Colonic mucosa (tissue), 4 donors: ENCODE measurements at regions not wholly inside any gene's neighbourhood (a gene's known extent, or its start where the extent isn't known, plus 50 kb on each side); places are given as distances from the start of the nearest gene placed in this dataset.

Experiments used
- DNase-seq: peaks from one replicate; pipeline ENCODE4 v3.0.0-alpha.2; 2020
- H3K27ac ChIP-seq: fragments of 200-600 bp; one replicate; pipeline ENCODE4 v1.8.0; 2021
- H3K27me3 ChIP-seq: fragments of 200-600 bp; one replicate; pipeline ENCODE4 v1.8.0; 2021
- H3K36me3 ChIP-seq: fragments of 200-600 bp; one replicate; pipeline ENCODE4 v1.8.0; 2021
- H3K4me1 ChIP-seq: fragments of 200-600 bp; one replicate; pipeline ENCODE4 v1.8.0; 2021; ENCODE audit warnings: mild to moderate bottlenecking
- H3K4me3 ChIP-seq: fragments of 200-600 bp; one replicate; pipeline ENCODE4 v1.8.0; 2021
- H3K9ac ChIP-seq, 2 donors: one replicate each; pipeline ENCODE4 v1.7.0; 2013; ENCODE audit warnings: control low read depth in 2 of 2, low read depth in 2 of 2, low read length in 2 of 2
- H3K9me3 ChIP-seq: fragments of 200-600 bp; one replicate; pipeline ENCODE4 v1.8.0; 2021
- intact Hi-C: fragments of 100-400 bp; cut with DNase I; formaldehyde crosslinking; loops from one replicate; pipeline ENCODE4 v1.14.1; 2022
- TF ChIP-seq, protein P1 (sequence below): fragments of 200-600 bp; IDR thresholded peaks from one replicate; pipeline ENCODE4 v1.8.0; 2022; ENCODE audit warnings: antibody characterized with exemption, mild to moderate bottlenecking
- donor health status: healthy.
- donor health status: DM: no; HTN: no; CAD: no.
- donor health status: DM: no; HTN: no; CAD: no.

DNA sequence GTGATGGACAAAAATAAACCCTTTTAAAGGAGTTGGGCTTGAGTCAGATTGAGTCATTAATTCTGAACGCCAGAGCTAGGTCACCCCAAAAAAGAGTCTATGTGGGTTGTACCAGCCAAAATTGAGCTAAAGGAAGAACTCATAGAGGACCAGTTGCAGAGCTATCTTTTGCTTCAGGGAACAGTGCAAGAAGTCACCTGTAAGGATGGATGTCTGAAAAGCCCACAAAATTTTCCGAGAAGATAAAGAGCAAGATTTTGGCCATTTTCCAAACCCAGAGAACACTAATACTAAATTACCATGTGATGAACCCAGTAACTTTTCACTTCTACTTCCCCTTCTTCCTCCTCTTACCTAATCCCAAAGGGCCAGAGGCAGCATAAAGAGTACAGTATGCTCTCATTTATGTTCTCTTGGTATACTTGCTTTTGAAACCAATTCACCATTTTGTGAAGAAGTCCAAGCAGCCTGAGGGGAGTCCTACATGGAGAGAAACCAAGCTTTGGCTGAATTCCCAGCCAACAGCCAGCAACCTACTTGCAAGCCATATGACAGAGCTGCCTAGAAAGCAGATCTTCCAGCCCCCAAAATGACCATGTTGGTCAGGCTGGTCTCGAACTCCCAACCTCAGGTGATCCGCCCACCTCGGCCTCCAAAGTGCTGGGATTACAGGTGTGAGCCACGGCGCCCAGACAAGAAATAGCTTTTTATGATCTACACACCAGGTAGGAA is 551.7 kb downstream of the SATB2 start:
- Histone ChIP-seq H3K4me1 (no peaks in the 10 kb centered on the region), H3K4me3 (no peak overlapping the region), H3K9me3 (no peaks in the 10 kb centered on the region), H3K9ac (no peak overlapping the region), H3K27ac (no peak overlapping the region), H3K27me3 (no peaks in the 10 kb centered on the region), H3K36me3 (no peaks in the 10 kb centered on the region)
- TF ChIP-seq, protein P1, sequence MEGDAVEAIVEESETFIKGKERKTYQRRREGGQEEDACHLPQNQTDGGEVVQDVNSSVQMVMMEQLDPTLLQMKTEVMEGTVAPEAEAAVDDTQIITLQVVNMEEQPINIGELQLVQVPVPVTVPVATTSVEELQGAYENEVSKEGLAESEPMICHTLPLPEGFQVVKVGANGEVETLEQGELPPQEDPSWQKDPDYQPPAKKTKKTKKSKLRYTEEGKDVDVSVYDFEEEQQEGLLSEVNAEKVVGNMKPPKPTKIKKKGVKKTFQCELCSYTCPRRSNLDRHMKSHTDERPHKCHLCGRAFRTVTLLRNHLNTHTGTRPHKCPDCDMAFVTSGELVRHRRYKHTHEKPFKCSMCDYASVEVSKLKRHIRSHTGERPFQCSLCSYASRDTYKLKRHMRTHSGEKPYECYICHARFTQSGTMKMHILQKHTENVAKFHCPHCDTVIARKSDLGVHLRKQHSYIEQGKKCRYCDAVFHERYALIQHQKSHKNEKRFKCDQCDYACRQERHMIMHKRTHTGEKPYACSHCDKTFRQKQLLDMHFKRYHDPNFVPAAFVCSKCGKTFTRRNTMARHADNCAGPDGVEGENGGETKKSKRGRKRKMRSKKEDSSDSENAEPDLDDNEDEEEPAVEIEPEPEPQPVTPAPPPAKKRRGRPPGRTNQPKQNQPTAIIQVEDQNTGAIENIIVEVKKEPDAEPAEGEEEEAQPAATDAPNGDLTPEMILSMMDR, result no peak
- intact Hi-C loops, result no loop called here
- no peak for DNase-seq

DNA sequence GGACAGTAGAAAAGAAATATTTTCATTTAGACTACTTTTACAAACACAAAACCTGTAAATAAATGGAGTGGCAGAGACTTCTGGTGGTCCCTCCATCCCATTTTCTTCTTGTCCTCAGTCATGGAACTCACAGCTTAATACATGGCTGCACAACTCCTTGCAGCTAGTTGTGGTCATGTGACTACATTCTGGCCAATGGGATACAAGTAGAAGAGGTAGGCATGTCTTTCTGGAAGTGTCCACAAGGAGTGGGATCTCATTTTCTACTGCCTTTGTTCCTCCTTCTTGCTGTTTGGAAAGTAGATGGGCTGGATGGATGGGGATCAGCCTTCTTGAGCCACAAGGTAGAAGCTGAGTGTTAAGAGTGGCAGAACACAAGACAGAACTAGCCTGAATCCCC is 555.8 kb downstream of the SATB2 start:
- H3K4me1 ChIP-seq, result no peaks in the 10 kb centered on the region
- no peaks in the 10 kb centered on the region for H3K9me3 ChIP-seq
- TF ChIP-seq, protein P1, result no peak
- H3K27me3 ChIP-seq, result no peaks in the 10 kb centered on the region
- intact Hi-C loops, result no loop called here
- H3K36me3 ChIP-seq, result no peaks in the 10 kb centered on the region
- no peak overlapping the region for H3K4me3 ChIP-seq
- no peak for DNase-seq
- H3K27ac ChIP-seq, result no peak overlapping the region
- H3K9ac ChIP-seq, result no peak overlapping the region

DNA sequence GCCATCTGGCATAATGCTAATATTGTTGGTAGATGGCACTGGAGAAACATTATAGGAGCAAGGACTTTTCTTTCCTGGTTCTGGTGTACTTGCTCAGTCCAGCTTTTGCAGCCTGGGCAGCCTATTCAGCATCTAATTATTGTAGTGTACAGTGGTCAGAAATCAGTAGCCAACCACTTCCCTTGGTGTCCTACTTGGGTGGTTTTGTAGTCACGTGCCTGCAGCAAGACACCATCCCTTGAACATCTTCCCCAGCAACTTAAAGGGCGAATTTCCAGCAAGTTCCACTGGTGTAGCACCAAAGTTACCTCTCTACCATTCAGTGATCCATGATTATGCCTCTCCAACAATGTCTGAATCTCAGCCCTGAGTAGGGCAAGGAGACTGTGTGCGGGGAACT is 557.6 kb downstream of the SATB2 start:
- no peak overlapping the region for H3K9ac ChIP-seq
- no peaks in the 10 kb centered on the region for H3K36me3 ChIP-seq
- no peak overlapping the region for H3K4me3 ChIP-seq
- intact Hi-C loops, result no loop called here
- no peak overlapping the region for H3K27ac ChIP-seq
- DNase-seq, result no peak
- no peaks in the 10 kb centered on the region for H3K9me3 ChIP-seq
- H3K27me3 ChIP-seq, result no peaks in the 10 kb centered on the region
- H3K4me1 ChIP-seq, result no peaks in the 10 kb centered on the region
- TF ChIP-seq, protein P1, result no peak

- no peak overlapping the region for H3K4me3 ChIP-seq
- DNase-seq, result no peak
- intact Hi-C loops, result no loop called here
- H3K27me3 ChIP-seq, result no peaks in the 10 kb centered on the region
- no peak overlapping the region for H3K27ac ChIP-seq
- H3K9ac ChIP-seq, result no peak overlapping the region
- H3K4me1 ChIP-seq, result no peaks in the 10 kb centered on the region
- H3K9me3 ChIP-seq, result no peaks in the 10 kb centered on the region
- TF ChIP-seq, protein P1, result no peak
- H3K36me3 ChIP-seq, result no peaks in the 10 kb centered on the region
These were observed 567.2 kb downstream of the SATB2 start for GRCh38 chr2:198890490-198890889.

GRCh38 chr2:198883604-198884003 is 574.1 kb downstream of the SATB2 start:
- intact Hi-C loops, result no loop called here
- Histone ChIP-seq H3K4me1 (no peaks in the 10 kb centered on the region), H3K27me3 (no peaks in the 10 kb centered on the region), H3K9ac (no peak overlapping the region), H3K4me3 (no peak overlapping the region), H3K36me3 (no peaks in the 10 kb centered on the region), H3K9me3 (no peaks in the 10 kb centered on the region), H3K27ac (no peak overlapping the region)
- TF ChIP-seq, protein P1, result no peak
- DNase-seq, result no peak
